NB4 (cell line): ENCODE measurements at regions not wholly inside any gene's neighbourhood (a gene's known extent, or its start where the extent isn't known, plus 50 kb on each side); places are given as distances from the start of the nearest gene placed in this dataset.
"Not testable (repeated sequence)": the region's sequence is repeated elsewhere in the genome, so short reads cannot be mapped to it uniquely, and the experiment has no call there.

Source experiments
- DNase-seq: peaks from one replicate; pipeline ENCODE4 v3.0.0; 2010; ENCODE audit warnings: low read depth
- H3K4me3 ChIP-seq: one replicate; pipeline ENCODE4 v1.5.1; 2011; ENCODE audit warnings: mild to moderate bottlenecking, low read depth, low read length, moderate library complexity
- MYC ChIP-seq: IDR thresholded peaks from 2 replicates; pipeline ENCODE4 v1.6.1; 2011; ENCODE audit warnings: low read depth, low read length
- POLR2A ChIP-seq: IDR thresholded peaks from 2 replicates; pipeline ENCODE4 v1.6.1; 2011; ENCODE audit warnings: mild to moderate bottlenecking; ENCODE audit not compliant: insufficient read length; ENCODE audit errors: extremely low read depth
- TF ChIP-seq, protein P1 (sequence below): IDR thresholded peaks from one replicate; pipeline ENCODE4 v1.5.1; 2012; ENCODE audit warnings: low read depth, low read length
- TF ChIP-seq, protein P2 (sequence below): IDR thresholded peaks from 2 replicates; pipeline ENCODE4 v1.6.1; 2011; ENCODE audit warnings: low read depth, low read length

DNA sequence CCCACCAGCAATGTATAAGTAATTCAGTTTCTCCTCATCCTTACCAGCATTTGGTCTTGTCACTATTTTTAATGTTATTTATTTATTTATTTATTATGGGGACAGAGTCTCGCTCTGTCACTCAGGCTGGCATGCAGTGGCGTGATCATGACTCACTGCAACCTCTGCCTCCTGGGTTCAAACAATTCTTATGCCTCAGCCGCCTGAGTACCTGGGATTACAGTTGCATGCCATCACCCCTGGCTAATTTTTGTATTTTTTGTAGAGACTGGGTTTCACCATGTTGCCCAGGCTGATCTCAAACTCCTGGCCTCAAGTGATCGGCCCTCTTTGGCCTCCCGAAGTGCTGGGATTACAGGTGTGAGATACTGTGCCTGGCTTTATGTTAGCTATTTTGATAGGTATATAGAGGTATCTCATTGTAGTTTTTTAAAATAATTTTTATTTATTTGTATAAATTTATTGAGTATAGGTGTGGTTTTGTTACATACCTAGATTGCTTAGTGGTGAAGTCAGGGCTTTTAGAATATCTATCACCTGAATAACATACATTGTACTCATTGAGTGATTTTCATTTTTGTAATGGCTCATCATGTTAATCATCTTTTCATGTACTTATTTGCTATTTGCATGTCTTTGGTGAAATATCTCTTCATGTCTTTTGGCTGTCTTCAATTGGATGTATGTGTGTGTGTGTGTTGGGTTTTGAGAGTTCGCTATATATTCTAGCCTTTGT is 53.3 kb downstream of the TANC2 start:
- DNase-seq: no peak
- no peak overlapping the region for H3K4me3 ChIP-seq
- TF ChIP-seq MYC: no peak
- TF ChIP-seq, protein P1, sequence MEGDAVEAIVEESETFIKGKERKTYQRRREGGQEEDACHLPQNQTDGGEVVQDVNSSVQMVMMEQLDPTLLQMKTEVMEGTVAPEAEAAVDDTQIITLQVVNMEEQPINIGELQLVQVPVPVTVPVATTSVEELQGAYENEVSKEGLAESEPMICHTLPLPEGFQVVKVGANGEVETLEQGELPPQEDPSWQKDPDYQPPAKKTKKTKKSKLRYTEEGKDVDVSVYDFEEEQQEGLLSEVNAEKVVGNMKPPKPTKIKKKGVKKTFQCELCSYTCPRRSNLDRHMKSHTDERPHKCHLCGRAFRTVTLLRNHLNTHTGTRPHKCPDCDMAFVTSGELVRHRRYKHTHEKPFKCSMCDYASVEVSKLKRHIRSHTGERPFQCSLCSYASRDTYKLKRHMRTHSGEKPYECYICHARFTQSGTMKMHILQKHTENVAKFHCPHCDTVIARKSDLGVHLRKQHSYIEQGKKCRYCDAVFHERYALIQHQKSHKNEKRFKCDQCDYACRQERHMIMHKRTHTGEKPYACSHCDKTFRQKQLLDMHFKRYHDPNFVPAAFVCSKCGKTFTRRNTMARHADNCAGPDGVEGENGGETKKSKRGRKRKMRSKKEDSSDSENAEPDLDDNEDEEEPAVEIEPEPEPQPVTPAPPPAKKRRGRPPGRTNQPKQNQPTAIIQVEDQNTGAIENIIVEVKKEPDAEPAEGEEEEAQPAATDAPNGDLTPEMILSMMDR: no peak
- TF ChIP-seq, protein P2, sequence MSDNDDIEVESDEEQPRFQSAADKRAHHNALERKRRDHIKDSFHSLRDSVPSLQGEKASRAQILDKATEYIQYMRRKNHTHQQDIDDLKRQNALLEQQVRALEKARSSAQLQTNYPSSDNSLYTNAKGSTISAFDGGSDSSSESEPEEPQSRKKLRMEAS: no peak
- TF ChIP-seq POLR2A: no peak

GRCh38 chr17:63022567-63022966 is 56.5 kb downstream of the TANC2 start:
- no peak for DNase-seq
- TF ChIP-seq POLR2A (no peak), MYC (no peak)
- TF ChIP-seq, protein P2: no peak
- TF ChIP-seq, protein P1: no peak
- no peak overlapping the region for H3K4me3 ChIP-seq

- no peak overlapping the region for H3K4me3 ChIP-seq
- DNase-seq: no peak
- TF ChIP-seq POLR2A (no peak), MYC (no peak)
- TF ChIP-seq, protein P2: no peak
- TF ChIP-seq, protein P1: no peak
These were observed 57.0 kb downstream of the TANC2 start for GRCh38 chr17:63023049-63023448.

GRCh38 chr17:63024201-63024600 is 58.2 kb downstream of the TANC2 start:
- TF ChIP-seq POLR2A: no peak
- no peak for TF ChIP-seq MYC
- TF ChIP-seq, protein P2: no peak
- TF ChIP-seq, protein P1: no peak
- no peak overlapping the region for H3K4me3 ChIP-seq
- DNase-seq: no peak

GRCh38 chr17:63024716-63025115 is 58.7 kb downstream of the TANC2 start:
- no peak for TF ChIP-seq POLR2A
- TF ChIP-seq MYC: no peak
- TF ChIP-seq, protein P2: no peak
- TF ChIP-seq, protein P1: no peak
- H3K4me3 ChIP-seq: no peak overlapping the region
- DNase-seq: no peak

- not testable (repeated sequence) for H3K4me3 ChIP-seq, DNase-seq
These were observed 59.6 kb downstream of the TANC2 start for GRCh38 chr17:63025637-63026036.
